ENCODE measurements at regions not wholly inside any gene's neighbourhood (a gene's known extent, or its start where the extent isn't known, plus 50 kb on each side); places are given as distances from the start of the nearest gene placed in this dataset.

DNA sequence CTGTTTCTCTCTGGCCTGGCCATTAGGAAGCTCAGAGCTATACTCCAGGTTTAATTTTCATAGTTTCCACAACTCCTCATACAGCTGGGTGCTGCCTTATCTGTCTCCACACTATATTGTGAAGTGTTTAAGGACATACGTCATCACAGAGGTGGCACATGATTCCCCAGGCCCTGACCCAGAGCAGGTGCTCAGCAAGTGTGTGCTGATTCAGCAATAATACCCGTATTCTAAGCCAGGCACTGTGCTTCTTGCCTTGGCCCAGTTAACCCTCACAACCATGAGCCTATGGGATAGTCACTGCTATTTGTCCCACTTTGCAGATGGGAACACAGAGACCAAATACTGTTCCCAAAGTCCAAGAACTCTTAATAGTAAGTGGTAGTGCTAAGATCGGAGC lies 93.5 kb upstream of the SMIM23 start:
- no peak for DNase-seq

DNA sequence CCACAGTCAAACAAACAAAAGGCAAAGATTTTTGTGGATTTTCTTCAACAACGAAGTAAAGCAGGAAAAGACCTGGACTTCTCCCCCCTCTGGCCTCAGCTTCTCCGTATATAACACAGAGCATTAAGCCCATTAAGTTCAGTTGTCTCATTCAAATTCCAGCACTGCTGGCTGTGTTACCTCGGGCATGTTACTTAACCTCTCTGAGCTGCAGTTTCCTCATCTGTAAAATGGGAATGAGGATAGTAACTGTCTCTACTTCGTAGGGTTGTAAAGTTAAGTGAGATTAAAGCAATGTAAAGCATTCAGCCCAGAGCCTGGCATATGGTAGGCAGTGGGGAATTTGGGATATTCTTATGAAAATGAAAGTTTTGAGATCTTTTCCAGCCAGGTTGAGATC lies 92.7 kb upstream of the SMIM23 start:
- no peak for DNase-seq

DNA sequence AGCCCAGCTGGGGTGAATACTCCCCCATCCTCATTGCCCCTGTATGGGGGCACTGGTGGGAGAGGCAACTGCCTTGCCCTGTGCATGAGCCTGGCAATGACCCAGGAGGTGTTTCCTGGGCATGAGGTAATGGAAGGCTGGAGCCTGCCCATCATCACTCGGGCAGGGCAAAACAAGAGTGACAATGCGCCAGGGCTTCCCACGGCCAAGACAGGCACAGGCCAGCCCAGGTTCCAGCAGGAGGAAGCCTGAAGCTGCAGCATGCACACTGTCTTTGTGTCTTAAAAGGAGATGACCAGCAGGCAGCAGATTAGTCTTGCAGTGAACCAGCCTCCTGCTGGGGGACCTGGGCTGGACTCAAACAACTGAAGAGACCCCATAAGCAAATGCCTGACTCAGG lies 92.2 kb upstream of the SMIM23 start:
- DNase-seq, result no peak

DNA sequence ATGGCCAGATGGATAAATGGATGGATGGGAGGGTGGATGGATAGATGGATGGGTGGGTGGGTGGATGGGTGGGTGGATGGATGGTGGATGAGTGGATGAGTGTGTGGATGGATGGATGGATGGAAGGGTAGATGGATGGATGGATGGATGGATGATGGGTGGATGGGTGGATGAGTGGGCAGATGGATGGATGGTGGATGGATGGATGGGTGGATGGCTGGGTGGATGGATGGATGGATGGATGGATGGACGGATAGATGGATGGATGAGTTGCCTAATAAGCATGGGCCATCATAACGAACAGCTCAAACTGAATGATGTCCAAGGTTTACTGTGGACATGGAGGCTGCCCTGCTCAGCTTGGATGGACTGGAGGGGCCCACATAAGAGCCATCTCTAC lies 89.8 kb upstream of the SMIM23 start:
- no peak for DNase-seq

DNA sequence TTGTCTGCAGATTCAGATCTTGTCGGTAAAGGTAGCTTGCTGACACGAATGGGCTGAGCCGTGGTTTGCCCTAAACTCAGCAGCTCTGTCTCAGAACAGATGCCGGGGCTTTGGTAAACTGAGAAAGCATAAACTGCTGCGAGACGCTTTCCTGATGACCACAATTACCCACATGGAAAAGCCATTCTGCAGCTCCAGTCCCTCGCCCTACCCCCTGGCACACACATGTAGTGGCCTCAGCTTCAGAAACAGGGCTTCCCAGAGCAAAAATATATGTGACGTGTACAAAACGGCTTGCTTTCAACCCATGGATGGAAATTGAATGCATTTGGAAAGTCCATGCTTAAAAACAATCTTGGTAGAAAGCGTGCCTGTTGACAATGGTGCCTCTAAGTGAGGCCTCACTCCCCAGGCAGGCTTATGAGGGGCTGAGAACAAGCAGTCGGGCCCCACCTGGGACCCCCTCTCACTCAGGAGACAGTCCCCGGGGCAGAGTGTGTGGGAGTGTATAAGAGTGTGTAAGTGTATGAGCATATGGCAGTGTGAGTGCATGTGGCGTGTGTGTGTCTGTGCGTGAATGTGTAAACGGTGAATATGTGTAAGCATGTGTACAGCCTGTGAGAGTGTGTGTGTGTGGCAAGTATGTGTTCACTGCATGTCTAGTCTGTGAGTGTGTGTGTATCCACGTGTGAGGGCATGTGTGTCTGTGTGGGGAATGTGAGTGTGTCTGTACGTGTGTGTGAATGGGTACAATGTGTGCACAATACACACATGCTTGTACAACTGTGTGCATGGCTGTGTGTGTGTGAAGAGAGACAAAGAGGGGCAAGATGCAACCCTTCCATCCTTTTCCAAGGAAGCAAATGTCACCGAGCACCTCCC lies 88.2 kb upstream of the SMIM23 start:
- no peak for DNase-seq

DNA sequence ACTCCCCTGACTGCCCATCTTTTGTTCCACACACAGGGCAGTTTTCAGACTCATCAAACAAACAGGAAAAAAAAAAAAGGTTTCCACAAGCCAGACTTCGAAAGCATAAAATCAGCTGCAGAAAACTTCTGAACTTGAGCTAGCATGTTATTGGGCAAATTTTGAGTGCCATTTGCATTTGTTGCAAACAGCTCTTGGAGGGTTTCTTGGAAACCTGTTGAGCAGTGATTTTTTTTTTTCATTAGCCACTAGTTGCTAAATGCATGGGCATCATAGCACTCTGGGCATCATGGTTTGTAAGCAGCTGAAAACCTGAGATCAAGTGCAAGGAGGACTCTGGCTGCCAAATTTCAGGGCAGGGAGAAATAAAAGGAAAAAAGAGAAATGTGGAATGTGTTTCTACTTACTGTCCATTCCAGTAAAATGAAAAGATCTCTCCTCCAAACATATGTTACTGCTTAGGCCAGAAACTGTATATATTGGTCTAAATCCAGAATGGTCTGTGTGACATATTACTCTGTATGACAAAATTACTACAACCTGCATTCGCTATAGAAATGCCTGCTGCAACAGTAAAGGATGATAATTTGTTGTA lies 85.2 kb upstream of the SMIM23 start:
- DNase-seq, result no peak

DNA sequence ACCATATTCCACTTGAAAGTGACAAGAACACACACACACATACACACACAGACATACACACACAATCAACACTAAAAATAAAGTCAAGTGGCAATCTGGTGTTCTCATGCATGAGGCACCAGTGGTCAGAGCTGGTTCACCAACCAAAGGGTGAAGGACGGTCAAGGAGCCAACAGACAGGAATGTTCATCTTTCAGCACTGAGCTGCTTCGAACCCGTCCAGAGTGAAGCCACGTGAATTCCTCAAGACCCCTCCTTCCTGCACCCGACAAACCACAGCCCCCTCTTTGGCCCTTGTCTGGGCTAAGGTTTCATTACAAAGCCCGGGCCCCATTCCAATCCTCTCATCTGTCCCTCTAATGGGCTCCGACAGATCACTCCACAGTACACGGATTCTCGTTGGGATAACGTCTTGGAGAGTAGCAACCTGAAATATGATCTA lies 84.5 kb upstream of the SMIM23 start:
- DNase-seq, result no peak

DNA sequence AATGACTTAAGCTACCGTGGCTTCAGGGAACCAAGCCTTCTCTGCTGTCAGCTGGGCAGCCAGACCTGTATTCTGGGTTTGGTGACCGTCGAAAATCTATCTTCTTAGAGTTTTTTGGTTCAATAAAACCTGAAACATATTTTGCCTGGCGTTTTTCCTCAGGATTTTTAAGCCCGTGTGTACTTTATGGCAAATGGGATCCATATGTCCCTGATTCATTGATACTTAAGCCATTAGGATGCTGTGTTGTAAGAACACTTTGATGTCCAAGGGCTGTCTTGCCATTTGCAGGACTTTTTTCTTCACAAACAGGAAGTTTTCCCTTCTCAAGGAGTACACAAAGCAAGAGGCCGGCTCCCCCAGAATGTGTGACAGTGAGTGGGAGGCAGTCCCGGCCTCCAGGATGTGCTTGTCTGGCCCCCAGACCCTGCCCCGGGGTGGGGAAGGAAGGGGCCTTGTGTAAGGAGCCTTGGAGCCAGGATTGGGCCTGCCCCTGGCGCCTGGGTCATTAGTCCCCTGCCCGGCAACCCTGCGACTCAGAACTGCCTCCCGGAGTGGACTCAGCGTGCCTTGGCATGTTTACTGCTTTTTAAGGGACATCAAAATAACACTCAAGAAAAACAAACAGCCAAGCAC lies 83.4 kb upstream of the SMIM23 start:
- DNase-seq, result no peak

DNA sequence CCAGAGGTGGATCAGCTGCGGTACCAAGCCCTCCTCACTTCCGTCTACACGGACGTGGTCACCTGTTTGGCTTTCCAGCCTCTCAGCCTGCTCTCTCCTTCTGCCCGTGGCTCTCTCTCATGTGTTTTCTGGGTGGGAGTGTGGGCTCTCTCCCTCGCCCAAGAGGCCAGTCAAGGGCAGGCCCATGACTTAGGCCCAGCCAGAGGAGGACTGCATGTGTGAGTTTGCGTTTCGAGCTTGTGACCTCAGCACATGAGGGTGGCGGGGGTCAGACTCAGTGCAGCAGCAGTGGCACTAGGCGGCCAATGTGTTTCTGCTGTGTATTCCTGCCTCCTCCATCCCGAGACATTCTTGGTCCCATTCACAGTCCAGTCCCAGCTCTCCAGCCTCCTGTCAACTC lies 82.5 kb upstream of the SMIM23 start:
- DNase-seq, result no peak

DNA sequence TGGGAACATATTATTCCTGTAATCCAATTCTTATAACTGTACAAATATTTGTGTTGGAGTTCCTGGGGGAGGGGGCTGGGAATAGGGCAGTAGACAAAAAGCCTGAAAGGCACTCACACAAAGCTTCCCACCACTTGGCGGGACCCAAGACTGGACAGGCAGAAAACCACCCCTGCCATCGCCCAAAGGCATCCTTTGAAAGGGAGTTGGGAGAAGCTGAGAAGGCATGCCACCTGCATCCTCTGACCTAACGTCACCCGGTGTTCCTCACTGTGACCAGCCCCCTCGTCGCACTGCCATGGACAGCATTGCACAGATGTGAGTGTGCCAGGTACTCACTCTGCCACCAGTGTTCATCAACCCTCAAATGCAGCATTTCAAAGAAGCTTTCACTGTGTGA lies 80.6 kb upstream of the SMIM23 start:
- DNase-seq, result no peak

DNA sequence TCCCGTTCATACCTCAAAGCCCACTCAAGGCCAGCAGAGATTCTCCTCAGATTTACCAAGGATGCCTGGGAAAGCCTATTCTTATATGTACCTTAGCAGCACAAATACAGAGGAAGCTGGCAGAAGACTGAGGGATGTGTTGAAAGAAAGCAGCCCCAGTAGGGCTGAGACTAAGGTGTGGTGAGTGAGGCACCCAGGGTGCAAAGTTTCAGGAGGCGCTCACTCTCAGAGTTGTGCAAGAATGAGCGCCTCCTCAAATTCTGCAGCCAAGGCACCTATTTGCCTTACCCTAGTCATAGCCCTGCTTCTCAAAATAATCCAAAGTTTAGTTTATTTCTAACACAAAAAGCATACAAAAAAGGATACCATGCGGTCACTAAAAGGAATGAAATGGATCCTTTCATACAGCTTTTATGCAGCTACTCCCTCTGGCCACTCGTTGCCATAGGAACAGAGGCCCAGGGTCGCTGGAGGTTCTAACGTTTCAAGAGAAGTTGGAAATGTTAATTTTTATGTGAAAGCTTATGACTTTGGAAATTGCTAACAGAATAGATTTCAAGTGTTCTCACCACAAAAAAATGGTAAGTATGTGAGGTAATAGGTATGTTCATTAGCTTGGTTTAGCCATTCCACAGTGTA lies 79.7 kb upstream of the SMIM23 start:
- DNase-seq, result no peak

DNA sequence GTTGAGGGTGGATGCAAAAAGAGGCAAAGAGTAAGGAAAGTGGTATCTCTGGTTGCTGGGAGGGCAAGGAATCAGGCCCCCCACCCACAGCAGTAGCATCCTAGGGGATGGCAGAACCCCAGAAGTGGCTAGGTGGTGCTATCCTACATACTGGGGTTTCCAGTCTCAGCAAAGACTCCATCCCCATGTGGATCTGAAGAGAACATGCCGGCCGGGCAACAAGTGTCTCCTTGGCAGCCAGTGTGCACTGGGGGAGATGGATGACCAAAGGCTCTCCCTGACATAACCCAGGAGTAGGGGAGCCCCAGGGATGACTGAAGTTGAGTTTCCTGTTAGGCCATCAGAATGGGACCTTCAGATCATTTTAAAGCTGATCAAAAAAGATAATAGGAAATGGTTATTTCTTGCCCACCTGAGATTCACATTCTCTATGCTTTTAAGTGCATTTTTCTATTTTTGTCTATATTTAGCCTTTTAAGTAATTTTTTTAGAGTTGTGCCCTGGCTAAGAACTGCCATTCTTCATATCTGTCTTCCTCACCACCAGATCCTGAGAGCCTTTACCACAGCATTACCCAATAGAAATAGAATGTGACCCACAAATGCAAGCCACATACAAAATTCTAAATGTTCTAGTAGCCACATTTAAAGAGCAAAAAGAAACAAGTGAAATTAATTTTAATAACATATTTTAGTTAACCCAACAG lies 78.7 kb upstream of the SMIM23 start:
- no peak for DNase-seq

DNA sequence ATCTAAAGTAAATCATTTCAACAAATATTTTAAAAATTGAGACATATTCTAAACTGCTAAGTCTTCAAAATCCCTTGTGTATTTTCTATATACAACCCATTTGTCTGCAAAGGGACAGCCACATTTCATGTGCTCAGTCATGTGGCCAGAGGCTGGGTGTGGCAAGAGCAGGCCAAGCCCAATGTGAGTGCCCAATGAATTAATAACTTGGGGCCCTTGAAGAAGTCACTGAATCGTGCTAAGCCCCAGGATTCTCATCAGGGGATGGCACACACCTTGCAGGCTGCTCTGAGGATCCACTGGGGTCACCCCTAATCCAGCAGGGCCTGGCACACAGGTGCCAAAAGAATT lies 78.2 kb upstream of the SMIM23 start:
- no peak for DNase-seq

DNA sequence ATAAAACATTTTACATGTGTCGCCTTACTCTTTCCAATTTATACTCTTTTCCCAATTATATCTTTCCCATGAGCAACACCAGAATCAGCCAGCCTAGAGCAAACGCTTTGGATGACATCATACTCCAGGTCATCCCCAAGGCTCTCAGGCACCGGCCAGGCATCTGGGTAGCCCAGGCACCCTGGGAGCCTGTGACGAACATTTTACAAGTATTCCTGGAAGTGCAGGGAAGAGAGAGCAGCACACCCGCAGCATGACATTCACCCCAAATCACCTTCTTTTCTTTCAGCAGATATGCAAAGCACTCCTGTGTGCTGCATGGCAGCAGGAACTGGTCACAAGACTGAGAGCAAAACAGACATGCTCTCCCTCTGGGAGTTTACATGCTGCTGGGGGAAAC lies 75.7 kb upstream of the SMIM23 start:
- no peak for DNase-seq

DNA sequence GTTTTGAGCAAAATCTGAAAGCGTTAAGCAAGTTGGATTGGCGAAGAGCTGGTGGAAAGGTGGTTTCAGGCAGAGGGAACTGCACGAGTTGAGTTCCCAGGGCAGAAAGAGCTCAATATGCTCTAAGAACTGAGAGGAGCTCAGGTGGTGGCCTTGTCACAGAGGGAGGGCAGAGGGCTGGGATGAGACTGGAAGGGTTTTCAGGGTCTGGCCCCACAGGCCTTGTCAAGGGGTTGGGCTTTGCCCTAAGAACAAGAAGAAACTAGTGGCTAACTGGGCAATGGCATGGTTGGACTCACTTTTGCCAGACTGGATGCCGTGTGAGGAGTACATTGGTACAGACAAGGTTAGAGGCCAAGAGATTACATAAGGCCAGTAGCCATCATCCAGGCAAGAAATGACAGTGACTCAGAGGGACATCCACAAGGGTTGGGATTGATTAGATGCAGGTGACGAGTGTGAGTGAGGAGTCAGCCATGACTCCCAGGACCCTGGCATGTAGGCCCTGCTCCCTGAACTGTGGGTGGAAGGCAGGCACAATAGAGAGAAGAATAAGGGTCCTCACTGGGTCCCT lies 75.1 kb upstream of the SMIM23 start:
- no peak for DNase-seq

DNA sequence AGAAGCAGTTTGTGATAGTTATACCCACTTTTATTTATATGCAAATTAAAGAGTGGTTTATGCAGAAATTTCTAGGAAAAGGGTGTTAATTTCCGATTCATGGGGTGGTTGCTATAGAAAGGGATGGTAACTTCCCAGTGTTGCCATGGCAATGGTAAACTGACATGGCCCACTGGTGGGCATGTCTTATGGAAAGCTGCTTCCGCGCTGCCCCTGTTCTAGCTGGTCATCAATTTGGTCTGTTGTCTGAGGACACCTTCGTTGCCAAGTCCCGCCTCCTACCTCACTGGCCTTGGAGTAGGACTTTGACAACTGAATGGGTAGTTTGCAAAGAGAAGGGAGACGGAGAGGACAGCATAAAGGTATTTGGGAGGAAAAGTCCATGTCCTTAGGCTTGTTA lies 74.0 kb upstream of the SMIM23 start:
- no peak for DNase-seq

DNA sequence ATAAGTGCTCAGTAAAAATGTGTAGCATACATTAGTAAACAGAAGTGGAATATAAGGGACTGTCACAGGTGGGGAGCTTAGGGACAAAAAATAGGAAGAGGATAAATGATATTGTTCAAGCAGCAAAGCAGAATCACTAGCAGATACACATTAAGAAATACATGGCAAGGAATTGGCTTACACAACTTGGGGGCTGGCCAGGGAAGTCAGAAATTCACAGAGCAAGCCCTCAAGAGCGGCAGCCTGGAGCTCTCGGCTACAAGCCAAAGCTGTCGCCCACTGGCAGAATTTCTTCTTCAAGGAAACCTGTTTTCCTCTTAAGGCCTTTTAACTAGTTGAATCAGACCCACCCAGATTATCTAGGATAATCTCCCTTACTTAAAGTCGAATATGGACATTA lies 73.0 kb upstream of the SMIM23 start:
- DNase-seq, result no peak

DNA sequence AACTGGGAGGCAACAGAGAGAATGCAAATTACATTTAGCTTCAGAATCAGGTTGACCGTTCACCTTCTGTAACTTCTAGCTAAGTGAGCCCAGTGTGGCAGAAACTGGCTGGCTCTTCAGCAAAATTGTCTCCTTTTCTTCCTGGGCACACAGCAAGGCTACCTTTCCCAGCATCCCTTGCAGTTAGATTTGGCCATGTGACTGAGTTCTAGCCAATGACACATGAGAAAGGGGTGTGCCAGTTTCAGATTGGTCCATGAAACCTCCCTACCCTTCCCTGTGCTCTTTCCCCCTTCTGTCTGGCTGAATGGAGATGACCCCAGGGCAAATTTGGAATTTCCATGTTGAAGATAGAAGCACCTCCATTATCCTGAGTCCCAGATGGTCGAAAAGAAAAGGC lies 72.5 kb upstream of the SMIM23 start:
- no peak for DNase-seq

DNA sequence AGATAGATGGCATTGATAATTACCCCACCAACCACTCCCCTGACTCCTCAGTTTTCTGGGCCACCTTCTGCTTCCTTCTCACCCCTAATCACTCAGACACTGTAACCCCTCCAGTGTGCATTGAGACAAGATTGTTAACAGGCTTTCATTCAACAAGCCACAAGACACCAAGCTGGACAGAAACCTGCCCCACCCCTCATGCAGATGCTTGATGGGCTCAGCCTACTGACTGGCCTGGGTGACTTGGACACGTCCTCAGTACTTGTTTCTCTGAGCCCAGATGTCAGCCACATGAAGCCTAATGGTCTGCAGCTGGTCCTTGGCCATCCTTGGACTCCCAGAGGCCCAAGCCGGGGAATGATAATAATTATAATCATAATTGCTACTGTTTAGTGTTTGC lies 71.4 kb upstream of the SMIM23 start:
- no peak for DNase-seq

DNA sequence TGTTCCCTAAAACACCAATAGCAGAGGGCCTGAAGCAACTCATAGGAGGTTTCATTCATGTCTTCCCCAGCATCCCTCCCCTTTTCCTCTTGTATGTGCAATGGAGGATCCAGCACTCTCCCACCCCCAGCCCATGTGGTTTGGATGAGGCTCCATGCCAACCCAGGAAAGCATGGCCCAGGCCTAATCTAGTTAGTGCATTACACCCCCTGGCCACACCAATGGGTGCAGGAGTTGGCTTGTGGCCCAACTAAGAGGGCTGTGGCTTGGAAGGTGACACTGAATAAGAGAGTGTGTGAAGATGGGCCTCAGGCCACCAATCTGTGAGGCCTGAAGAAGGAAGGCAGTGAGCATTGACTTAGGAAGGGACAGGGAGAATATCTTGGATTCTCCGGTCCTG lies 70.8 kb upstream of the SMIM23 start:
- DNase-seq, result no peak

DNA sequence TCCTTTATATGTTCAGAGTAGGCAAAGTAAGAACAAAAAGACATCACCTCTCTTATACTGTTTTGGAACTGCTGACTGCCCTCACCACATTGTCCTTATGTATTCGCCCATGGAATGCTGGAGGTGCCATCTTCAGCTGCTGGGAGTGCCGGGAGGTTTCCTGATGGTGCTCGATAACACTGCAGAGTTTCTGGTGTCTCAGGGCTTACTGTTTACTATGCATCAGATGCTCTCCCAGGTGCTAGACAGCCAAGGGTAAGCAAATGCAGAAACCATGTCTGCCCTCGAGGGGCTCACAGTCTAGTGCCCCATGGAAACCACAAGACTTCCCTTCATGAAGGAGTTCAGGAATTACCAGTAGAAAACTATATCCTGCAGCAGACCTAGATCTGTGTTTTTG lies 70.1 kb upstream of the SMIM23 start:
- DNase-seq, result no peak

DNA sequence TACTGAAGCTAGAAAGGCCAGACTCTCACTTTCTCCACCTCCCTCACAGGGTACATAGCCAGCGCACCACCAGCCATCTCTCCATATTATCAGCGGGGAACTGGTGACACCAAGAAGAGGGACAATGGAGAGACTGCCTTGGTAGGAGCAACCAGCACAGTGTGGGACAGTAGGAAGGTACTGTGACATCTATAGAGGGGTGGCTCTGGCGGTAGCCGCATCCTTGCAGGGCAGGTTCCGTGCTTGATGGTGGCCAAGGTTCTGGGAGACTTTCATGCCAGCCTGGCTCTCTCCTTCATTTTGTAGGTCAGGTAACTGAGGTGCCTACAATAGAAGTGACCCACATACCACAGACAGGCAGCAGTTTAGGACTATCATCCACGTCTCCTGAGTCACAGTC lies 65.5 kb upstream of the SMIM23 start:
- no peak for DNase-seq

DNA sequence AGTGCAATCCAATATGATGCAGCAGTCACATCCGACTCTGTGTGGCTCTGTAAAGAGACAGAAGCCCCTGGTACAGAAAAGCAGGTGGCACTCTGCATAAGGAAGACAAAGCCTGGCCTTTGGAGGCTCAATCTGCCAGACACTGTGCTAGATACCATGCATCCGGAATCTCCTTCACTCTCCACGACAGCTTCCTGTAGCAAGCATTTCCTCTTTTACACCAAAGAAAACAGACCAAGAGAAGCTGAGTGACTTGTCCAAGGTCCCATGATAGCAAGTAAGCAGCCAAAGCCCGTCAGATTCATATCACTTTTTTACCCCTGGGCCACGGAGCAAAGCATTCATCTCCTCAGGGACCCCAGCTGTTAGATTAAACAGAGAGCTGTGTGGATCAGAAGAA lies 64.2 kb upstream of the SMIM23 start:
- no peak for DNase-seq

All from hippocampal formation (tissue), 2 donors.